ENCODE measurements at regions not wholly inside any gene's neighbourhood (a gene's known extent, or its start where the extent isn't known, plus 50 kb on each side); places are given as distances from the start of the nearest gene placed in this dataset.
"Not testable (repeated sequence)": the region's sequence is repeated elsewhere in the genome, so short reads cannot be mapped to it uniquely, and the experiment has no call there.

GRCh38 chr2:209240204-209240603 lies 183.6 kb upstream of the MAP2 start:
- H3K4me1 ChIP-seq, result no peaks in the 10 kb centered on the region
- no peak for DNase-seq
- TF ChIP-seq CTCF (IDR thresholded peaks at IDR 0.05), result no peak
- no peak for TF ChIP-seq POLR2A (IDR thresholded peaks at IDR 0.05)
- H3K9me3 ChIP-seq, result no peaks in the 10 kb centered on the region
- H3K4me3 ChIP-seq, result no peak overlapping the region
- intact Hi-C loops (cut with DNase I; ENCODE audit: low total_unique reads), result no loop called here
- no peaks in the 10 kb centered on the region for H3K27me3 ChIP-seq
- H3K36me3 ChIP-seq, result no peaks in the 10 kb centered on the region
- H3K27ac ChIP-seq, result no peak overlapping the region

- Histone ChIP-seq H3K27me3 (no peaks in the 10 kb centered on the region), H3K27ac (no peak overlapping the region)
These were observed 170.3 kb upstream of the MAP2 start for GRCh38 chr2:209253544-209253943.

DNA sequence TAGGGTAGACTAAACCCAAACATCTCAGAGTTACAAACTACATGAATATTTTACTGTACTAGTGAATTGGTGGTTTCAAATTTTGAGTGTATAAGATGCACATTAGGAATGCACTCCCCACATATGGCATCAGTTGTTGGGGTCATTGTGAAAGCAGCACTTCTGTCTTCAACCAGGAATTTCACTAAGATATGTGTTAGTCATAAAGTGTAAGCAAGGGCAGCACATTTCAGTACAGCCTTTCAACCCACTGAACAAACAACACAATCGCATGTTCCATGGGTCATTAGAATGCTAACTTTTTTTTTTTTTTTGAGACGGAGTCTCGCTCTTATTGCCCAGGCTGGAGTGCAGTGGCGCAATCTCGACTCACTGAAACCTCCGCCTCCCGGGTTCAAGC lies 164.1 kb upstream of the MAP2 start:
- no peak overlapping the region for H3K27ac ChIP-seq
- no peaks in the 10 kb centered on the region for H3K9me3 ChIP-seq
- H3K36me3 ChIP-seq, result no peaks in the 10 kb centered on the region
- H3K4me3 ChIP-seq, result no peak overlapping the region
- no peak for DNase-seq
- intact Hi-C loops (cut with DNase I; ENCODE audit: low total_unique reads), result no loop called here
- no peaks in the 10 kb centered on the region for H3K4me1 ChIP-seq
- no peak for TF ChIP-seq CTCF (IDR thresholded peaks at IDR 0.05)
- no peaks in the 10 kb centered on the region for H3K27me3 ChIP-seq

More at GRCh38 chr2:209253544-209253943, 170.3 kb upstream of the MAP2 start:
- no peaks in the 10 kb centered on the region for H3K36me3 ChIP-seq
- TF ChIP-seq POLR2A (IDR thresholded peaks at IDR 0.05) (no peak), CTCF (IDR thresholded peaks at IDR 0.05) (no peak)
- no peaks in the 10 kb centered on the region for H3K9me3 ChIP-seq
- H3K4me3 ChIP-seq, result no peak overlapping the region
- no peak for DNase-seq
- intact Hi-C loops (cut with DNase I; ENCODE audit: low total_unique reads), result no loop called here
- no peaks in the 10 kb centered on the region for H3K4me1 ChIP-seq

GRCh38 chr2:209260281-209260680 lies 163.6 kb upstream of the MAP2 start:
- TF ChIP-seq CTCF (IDR thresholded peaks at IDR 0.05) (no peak), POLR2A (IDR thresholded peaks at IDR 0.05) (no peak)
- no peaks in the 10 kb centered on the region for H3K4me1 ChIP-seq
- intact Hi-C loops (cut with DNase I; ENCODE audit: low total_unique reads), result no loop called here
- no peak for DNase-seq
- H3K4me3 ChIP-seq, result no peak overlapping the region
- H3K27me3 ChIP-seq, result no peaks in the 10 kb centered on the region
- H3K9me3 ChIP-seq, result no peaks in the 10 kb centered on the region
- H3K27ac ChIP-seq, result no peak overlapping the region
- H3K36me3 ChIP-seq, result no peaks in the 10 kb centered on the region

GRCh38 chr2:209261366-209262053 lies 162.3 kb upstream of the MAP2 start:
- H3K36me3 ChIP-seq; H3K27ac ChIP-seq; H3K9me3 ChIP-seq; H3K4me3 ChIP-seq; intact Hi-C loops (cut with DNase I; ENCODE audit: low total_unique reads); H3K4me1 ChIP-seq; H3K27me3 ChIP-seq; DNase-seq: not testable (repeated sequence)

GRCh38 chr2:209269024-209269423 lies 154.8 kb upstream of the MAP2 start:
- DNase-seq, result no peak
- TF ChIP-seq CTCF (IDR thresholded peaks at IDR 0.05) (no peak), POLR2A (IDR thresholded peaks at IDR 0.05) (no peak)
- H3K4me1 ChIP-seq, result no peaks in the 10 kb centered on the region
- H3K9me3 ChIP-seq, result no peaks in the 10 kb centered on the region
- H3K36me3 ChIP-seq, result no peaks in the 10 kb centered on the region
- H3K4me3 ChIP-seq, result no peak overlapping the region
- H3K27ac ChIP-seq, result no peak overlapping the region
- H3K27me3 ChIP-seq, result no peaks in the 10 kb centered on the region
- intact Hi-C loops (cut with DNase I; ENCODE audit: low total_unique reads), result no loop called here

Measured in uterus (tissue), 3 donors.